Nephron (organoid): ENCODE measurements at regions not wholly inside any gene's neighbourhood (a gene's known extent, or its start where the extent isn't known, plus 50 kb on each side); places are given as distances from the start of the nearest gene placed in this dataset.

Experiments used
- H3K27ac Mint-ChIP-seq, 3 experiments: 2 replicates each; pipeline ENCODE4 v1.8.0; 2020; ENCODE audit warnings: mixed read lengths in 3 of 3, mild to moderate bottlenecking in 2 of 3, moderate library complexity in 1 of 3
- H3K27me3 Mint-ChIP-seq: 2 replicates; pipeline ENCODE4 v1.8.0; 2021; ENCODE audit warnings: low read depth, mild to moderate bottlenecking, moderate library complexity, mixed read lengths
- H3K36me3 Mint-ChIP-seq: 2 replicates; pipeline ENCODE4 v1.8.0; 2020; ENCODE audit warnings: low read depth, mixed read lengths
- H3K4me1 Mint-ChIP-seq: 2 replicates; pipeline ENCODE4 v1.8.0; 2020; ENCODE audit warnings: mixed read lengths
- H3K4me3 Mint-ChIP-seq, 3 experiments: 2 replicates each; pipeline ENCODE4 v1.8.0; 2020; ENCODE audit warnings: mild to moderate bottlenecking in 3 of 3, mixed read lengths in 3 of 3, moderate library complexity in 2 of 3
- H3K9me3 Mint-ChIP-seq: 2 replicates; pipeline ENCODE4 v1.8.0; 2020; ENCODE audit warnings: mixed read lengths
- CTCF ChIP-seq, 3 experiments: fragments of 200-600 bp; sonication (generic); IDR thresholded peaks; one replicate each; pipeline ENCODE4 v1.5.0; 2021; ENCODE audit warnings: antibody characterized with exemption in 3 of 3; ENCODE audit not compliant: unreplicated experiment in 3 of 3

DNA sequence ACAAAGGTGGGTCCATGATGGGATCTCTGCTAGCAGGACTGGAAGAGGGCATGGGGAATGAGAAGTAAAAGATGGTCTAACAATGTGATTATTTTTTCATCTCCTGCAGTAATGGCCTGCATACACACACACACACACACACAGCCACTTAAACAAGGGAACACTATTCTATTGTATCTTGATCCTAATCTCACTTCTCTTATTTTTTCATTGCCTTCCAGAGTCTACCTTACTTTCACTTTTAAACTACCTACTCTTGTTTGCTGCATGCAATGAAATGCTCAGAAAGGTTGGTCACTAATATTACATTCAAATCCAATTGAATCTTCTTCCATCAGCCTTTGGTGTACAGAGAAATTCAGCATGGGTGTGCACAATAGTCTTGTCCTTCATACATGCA lies 853.8 kb downstream of the IGSF11 start:
- H3K36me3 Mint-ChIP-seq: no peaks in the 10 kb centered on the region
- no peaks in the 10 kb centered on the region for H3K9me3 Mint-ChIP-seq
- no peak overlapping the region for H3K4me3 Mint-ChIP-seq
- no peak for TF ChIP-seq CTCF (IDR thresholded peaks at IDR 0.05; ENCODE audit: unreplicated experiment in 3 of 3)
- H3K4me1 Mint-ChIP-seq: no peaks in the 10 kb centered on the region
- H3K27ac Mint-ChIP-seq: no peak overlapping the region
- H3K27me3 Mint-ChIP-seq: no peaks in the 10 kb centered on the region

DNA sequence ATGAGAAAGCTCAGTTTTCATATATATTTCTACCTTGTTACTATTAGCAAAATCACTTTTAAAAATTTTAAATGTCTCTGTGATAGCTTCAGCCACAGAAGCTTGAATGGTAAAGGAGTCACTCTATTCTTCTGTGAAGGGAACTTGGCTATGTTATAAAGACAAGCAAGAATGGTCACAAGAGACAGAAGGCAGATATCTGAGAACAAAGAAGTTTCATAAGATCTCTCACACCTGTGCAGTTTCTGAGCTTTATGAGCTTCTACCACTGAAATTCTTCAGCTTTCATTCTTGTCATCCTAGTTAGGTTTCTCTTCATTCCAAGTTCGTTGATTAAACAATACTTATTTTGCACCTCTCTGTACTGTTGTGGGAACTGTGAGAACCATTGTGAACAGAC lies 853.4 kb downstream of the IGSF11 start:
- TF ChIP-seq CTCF (IDR thresholded peaks at IDR 0.05; ENCODE audit: unreplicated experiment in 3 of 3): no peak
- Mint-ChIP-seq H3K27me3 (no peaks in the 10 kb centered on the region), H3K9me3 (no peaks in the 10 kb centered on the region), H3K4me3 (no peak overlapping the region), H3K27ac (no peak overlapping the region), H3K4me1 (no peaks in the 10 kb centered on the region), H3K36me3 (no peaks in the 10 kb centered on the region)

- H3K27ac Mint-ChIP-seq: no peak overlapping the region
- TF ChIP-seq CTCF (IDR thresholded peaks at IDR 0.05; ENCODE audit: unreplicated experiment in 3 of 3): no peak
- no peaks in the 10 kb centered on the region for H3K27me3 Mint-ChIP-seq
- H3K9me3 Mint-ChIP-seq: peaks cover 3% of the 10 kb centered on the region
- no peaks in the 10 kb centered on the region for H3K36me3 Mint-ChIP-seq
- no peaks in the 10 kb centered on the region for H3K4me1 Mint-ChIP-seq
- no peak overlapping the region for H3K4me3 Mint-ChIP-seq
These were observed 848.6 kb downstream of the IGSF11 start for GRCh38 chr3:118186051-118186450.

DNA sequence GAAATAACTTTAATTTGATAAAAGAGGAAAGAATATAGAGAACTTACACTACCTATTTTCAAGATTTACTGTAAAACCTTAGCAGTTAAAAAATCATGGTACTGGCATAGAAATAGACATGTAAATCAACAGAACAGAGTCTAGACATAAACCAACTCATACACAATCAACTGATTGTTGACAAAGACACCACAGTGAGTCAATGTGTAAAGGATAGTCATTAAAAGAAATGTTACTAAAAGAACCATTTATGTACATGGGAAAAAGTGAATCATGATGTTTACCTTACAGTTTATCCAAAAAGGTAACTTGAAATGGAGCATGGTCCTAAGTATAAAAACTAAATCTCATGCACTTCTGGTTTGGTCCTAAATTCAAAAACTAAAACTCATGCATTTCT lies 847.4 kb downstream of the IGSF11 start:
- TF ChIP-seq CTCF (IDR thresholded peaks at IDR 0.05; ENCODE audit: unreplicated experiment in 3 of 3): no peak
- Mint-ChIP-seq H3K4me1 (no peaks in the 10 kb centered on the region), H3K27me3 (no peaks in the 10 kb centered on the region), H3K36me3 (no peaks in the 10 kb centered on the region), H3K9me3 (peaks cover 5% of the 10 kb centered on the region), H3K27ac (no peak overlapping the region), H3K4me3 (no peak overlapping the region)

DNA sequence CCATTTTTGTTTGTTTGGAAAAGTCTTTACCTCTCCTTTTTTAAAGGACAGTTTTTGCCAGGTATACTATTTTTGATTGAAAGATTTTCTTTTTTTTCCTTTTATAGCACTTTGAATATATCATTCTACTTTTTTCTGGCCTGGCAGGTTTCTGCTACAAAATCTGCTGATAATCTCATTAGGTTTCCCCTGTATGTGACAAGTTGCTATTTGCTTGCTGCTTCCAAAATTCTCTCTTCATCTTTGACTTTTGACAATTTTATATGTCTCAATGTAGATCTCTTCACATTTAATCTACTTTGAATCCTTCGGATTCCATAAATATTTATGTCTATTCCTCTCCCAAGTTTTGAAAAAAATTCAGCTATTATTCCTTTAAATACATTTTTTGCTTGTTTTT lies 838.5 kb downstream of the IGSF11 start:
- H3K36me3 Mint-ChIP-seq: no peaks in the 10 kb centered on the region
- no peak overlapping the region for H3K4me3 Mint-ChIP-seq
- TF ChIP-seq CTCF (IDR thresholded peaks at IDR 0.05; ENCODE audit: unreplicated experiment in 3 of 3): no peak
- H3K27ac Mint-ChIP-seq: no peak overlapping the region
- no peaks in the 10 kb centered on the region for H3K4me1 Mint-ChIP-seq
- peaks cover 32% of the 10 kb centered on the region for H3K9me3 Mint-ChIP-seq
- H3K27me3 Mint-ChIP-seq: no peaks in the 10 kb centered on the region

DNA sequence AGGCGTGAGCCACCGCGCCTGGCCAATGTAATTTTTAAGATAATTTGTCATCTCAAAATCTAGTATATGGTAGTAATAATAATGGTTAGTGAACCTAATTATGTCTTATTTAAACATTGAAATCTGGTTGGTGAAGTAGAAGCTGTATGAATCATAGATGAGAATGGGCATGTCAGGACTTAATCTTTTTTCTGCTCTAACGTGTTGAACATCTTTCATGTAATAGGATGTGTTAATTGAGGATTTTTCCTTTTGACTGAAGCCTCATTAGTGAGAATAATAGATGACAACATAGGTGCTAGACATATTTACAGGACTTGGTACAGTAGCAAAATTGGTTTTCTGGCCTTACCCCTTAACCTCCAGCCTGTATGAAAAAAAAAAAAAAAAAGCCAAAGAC lies 835.6 kb downstream of the IGSF11 start:
- H3K27me3 Mint-ChIP-seq: no peaks in the 10 kb centered on the region
- peaks cover 23% of the 10 kb centered on the region for H3K9me3 Mint-ChIP-seq
- TF ChIP-seq CTCF (IDR thresholded peaks at IDR 0.05; ENCODE audit: unreplicated experiment in 3 of 3): no peak
- H3K36me3 Mint-ChIP-seq: no peaks in the 10 kb centered on the region
- no peaks in the 10 kb centered on the region for H3K4me1 Mint-ChIP-seq
- H3K4me3 Mint-ChIP-seq: no peak overlapping the region
- H3K27ac Mint-ChIP-seq: no peak overlapping the region
